ENCODE measurements at regions not wholly inside any gene's neighbourhood (a gene's known extent, or its start where the extent isn't known, plus 50 kb on each side); places are given as distances from the start of the nearest gene placed in this dataset.

GRCh38 chr3:94359996-94360395, 297.1 kb downstream of the NSUN3 start:
- DNase-seq (ENCODE audit: low read depth): no peak
- Histone ChIP-seq H3K27me3 (ENCODE audit: control insufficient read depth, insufficient read depth, low read length) (no peaks in the 10 kb centered on the region), H3K4me3 (ENCODE audit: low read depth, low read length) (no peak overlapping the region), H3K36me3 (ENCODE audit: control insufficient read depth, insufficient read depth, low read length) (no peaks in the 10 kb centered on the region)
- TF ChIP-seq, protein P1, sequence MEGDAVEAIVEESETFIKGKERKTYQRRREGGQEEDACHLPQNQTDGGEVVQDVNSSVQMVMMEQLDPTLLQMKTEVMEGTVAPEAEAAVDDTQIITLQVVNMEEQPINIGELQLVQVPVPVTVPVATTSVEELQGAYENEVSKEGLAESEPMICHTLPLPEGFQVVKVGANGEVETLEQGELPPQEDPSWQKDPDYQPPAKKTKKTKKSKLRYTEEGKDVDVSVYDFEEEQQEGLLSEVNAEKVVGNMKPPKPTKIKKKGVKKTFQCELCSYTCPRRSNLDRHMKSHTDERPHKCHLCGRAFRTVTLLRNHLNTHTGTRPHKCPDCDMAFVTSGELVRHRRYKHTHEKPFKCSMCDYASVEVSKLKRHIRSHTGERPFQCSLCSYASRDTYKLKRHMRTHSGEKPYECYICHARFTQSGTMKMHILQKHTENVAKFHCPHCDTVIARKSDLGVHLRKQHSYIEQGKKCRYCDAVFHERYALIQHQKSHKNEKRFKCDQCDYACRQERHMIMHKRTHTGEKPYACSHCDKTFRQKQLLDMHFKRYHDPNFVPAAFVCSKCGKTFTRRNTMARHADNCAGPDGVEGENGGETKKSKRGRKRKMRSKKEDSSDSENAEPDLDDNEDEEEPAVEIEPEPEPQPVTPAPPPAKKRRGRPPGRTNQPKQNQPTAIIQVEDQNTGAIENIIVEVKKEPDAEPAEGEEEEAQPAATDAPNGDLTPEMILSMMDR (IDR thresholded peaks at IDR 0.05; ENCODE audit: insufficient read depth, low read length, poor library complexity, severe bottlenecking): no peak

DNA sequence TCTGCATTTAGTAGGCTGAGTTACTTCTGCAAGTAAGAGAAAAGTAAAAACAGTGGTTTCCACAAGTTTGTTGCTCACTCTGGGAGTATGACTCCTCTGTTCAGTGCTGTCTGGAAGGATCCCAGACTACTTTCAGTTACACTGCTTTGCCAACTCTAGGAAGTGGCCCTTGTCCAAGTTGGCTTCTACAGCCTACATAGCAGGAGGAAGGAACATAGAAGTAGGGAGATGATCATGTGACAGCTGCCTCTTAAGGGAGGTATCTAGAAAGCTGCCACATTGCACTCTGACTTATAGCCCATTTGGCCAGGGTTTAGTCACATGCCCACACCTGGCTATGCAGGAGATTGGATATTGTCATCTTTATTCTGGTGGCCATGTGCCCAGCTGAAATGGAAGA, 298.1 kb downstream of the NSUN3 start:
- DNase-seq (ENCODE audit: low read depth): no peak
- TF ChIP-seq, protein P1 (IDR thresholded peaks at IDR 0.05; ENCODE audit: insufficient read depth, low read length, poor library complexity, severe bottlenecking): no peak
- Histone ChIP-seq H3K36me3 (ENCODE audit: control insufficient read depth, insufficient read depth, low read length) (no peaks in the 10 kb centered on the region), H3K4me3 (ENCODE audit: low read depth, low read length) (no peak overlapping the region), H3K27me3 (ENCODE audit: control insufficient read depth, insufficient read depth, low read length) (no peaks in the 10 kb centered on the region)

DNA sequence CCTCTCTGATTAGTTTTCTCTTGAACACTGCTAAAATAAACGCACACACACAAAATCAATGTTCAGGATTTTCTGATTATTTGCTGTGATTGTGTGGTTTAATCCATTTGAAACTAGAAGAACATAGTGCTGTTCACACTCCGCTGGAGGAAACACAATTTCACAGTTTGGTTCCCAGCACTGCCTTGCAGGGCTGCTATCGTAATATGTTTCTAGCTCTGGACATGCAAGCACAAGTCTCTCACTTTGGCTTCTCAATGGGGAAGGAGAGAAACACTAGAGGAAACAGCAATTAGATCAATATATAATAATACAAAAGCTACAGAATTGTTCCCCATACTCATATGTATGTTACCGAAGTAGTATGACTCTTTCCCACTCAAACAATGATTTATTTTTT, 299.5 kb downstream of the NSUN3 start:
- no peak for DNase-seq (ENCODE audit: low read depth)
- H3K4me3 ChIP-seq (ENCODE audit: low read depth, low read length): no peak overlapping the region
- H3K27me3 ChIP-seq (ENCODE audit: control insufficient read depth, insufficient read depth, low read length): no peaks in the 10 kb centered on the region
- TF ChIP-seq, protein P1 (IDR thresholded peaks at IDR 0.05; ENCODE audit: insufficient read depth, low read length, poor library complexity, severe bottlenecking): no peak
- no peaks in the 10 kb centered on the region for H3K36me3 ChIP-seq (ENCODE audit: control insufficient read depth, insufficient read depth, low read length)

DNA sequence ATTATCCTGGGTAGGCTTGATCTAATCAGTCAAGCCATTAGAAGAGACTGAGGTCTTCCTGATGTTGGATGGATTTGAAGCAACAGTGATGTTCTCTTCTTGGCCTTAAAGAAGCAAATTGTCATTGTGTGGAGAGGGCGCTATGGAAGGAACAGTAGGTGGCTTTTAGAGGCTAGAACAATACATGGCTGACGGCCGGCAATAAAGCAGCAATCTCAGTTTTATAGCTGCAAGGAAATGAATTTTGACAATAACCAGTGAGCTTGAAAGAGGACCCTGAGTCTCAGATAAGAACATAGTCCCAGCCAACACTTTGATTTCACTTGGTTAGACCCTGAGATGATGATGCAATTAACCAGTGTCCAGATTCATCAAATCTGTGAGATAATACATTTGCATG, 302.1 kb downstream of the NSUN3 start:
- TF ChIP-seq, protein P1 (IDR thresholded peaks at IDR 0.05; ENCODE audit: insufficient read depth, low read length, poor library complexity, severe bottlenecking): no peak
- Histone ChIP-seq H3K4me3 (ENCODE audit: low read depth, low read length) (no peak overlapping the region), H3K27me3 (ENCODE audit: control insufficient read depth, insufficient read depth, low read length) (no peaks in the 10 kb centered on the region), H3K36me3 (ENCODE audit: control insufficient read depth, insufficient read depth, low read length) (no peaks in the 10 kb centered on the region)
- DNase-seq (ENCODE audit: low read depth): no peak

DNA sequence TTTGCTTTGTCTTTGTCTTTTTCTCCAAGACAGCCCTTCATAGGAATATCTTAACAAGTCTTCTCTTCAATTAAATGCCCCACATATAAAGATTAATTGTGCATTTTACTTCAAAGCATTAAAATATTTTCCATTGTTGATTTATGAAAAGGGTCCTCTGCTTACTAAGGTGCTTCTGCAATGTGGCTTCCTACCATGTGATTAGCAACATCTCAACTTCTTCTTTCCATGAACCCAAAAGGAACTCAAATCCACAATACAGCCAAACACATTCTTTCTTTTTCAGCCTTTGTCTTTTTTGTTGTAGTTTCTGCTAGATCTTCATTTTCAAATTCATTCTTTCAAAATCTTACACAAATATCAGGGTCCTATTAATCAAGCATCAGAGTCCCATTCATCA, 309.2 kb downstream of the NSUN3 start:
- H3K36me3 ChIP-seq (ENCODE audit: control insufficient read depth, insufficient read depth, low read length): no peaks in the 10 kb centered on the region
- no peak for DNase-seq (ENCODE audit: low read depth)
- H3K4me3 ChIP-seq (ENCODE audit: low read depth, low read length): no peak overlapping the region
- no peaks in the 10 kb centered on the region for H3K27me3 ChIP-seq (ENCODE audit: control insufficient read depth, insufficient read depth, low read length)
- TF ChIP-seq, protein P1 (IDR thresholded peaks at IDR 0.05; ENCODE audit: insufficient read depth, low read length, poor library complexity, severe bottlenecking): no peak

GRCh38 chr3:94373456-94373855, 310.6 kb downstream of the NSUN3 start:
- Histone ChIP-seq H3K27me3 (ENCODE audit: control insufficient read depth, insufficient read depth, low read length) (no peaks in the 10 kb centered on the region), H3K4me3 (ENCODE audit: low read depth, low read length) (no peak overlapping the region), H3K36me3 (ENCODE audit: control insufficient read depth, insufficient read depth, low read length) (no peaks in the 10 kb centered on the region)
- TF ChIP-seq, protein P1 (IDR thresholded peaks at IDR 0.05; ENCODE audit: insufficient read depth, low read length, poor library complexity, severe bottlenecking): no peak
- no peak for DNase-seq (ENCODE audit: low read depth)

All from kidney epithelial cell (primary cell).